HEK293 (cell line): ENCODE measurements at regions not wholly inside any gene's neighbourhood (a gene's known extent, or its start where the extent isn't known, plus 50 kb on each side); places are given as distances from the start of the nearest gene placed in this dataset.

Source experiments
- CTCF ChIP-seq: fragments of 450-650 bp; formaldehyde crosslinking; IDR thresholded peaks from 2 replicates; pipeline ENCODE4 v1.5.1; 2016; ENCODE audit warnings: missing biosample characterization, missing genetic modification characterization
- EGR2 ChIP-seq: fragments of 450-650 bp; formaldehyde crosslinking; IDR thresholded peaks from 2 replicates; pipeline ENCODE4 v1.5.1; 2016; ENCODE audit warnings: low read depth, missing biosample characterization, missing genetic modification characterization
- GLI4 ChIP-seq: fragments of 450-650 bp; formaldehyde crosslinking; IDR thresholded peaks from 2 replicates; pipeline ENCODE4 v1.5.1; 2016; ENCODE audit warnings: missing biosample characterization, missing genetic modification characterization
- HOXD13 ChIP-seq: sonication (generic); formaldehyde crosslinking; IDR thresholded peaks from 2 replicates; pipeline ENCODE4 v1.8.0; 2022; ENCODE audit warnings: missing genetic modification reagents, borderline replicate concordance
- SP2 ChIP-seq: fragments of 450-650 bp; formaldehyde crosslinking; IDR thresholded peaks from 2 replicates; pipeline ENCODE4 v1.5.1; 2016; ENCODE audit warnings: missing biosample characterization, missing genetic modification characterization
- ZNF23 ChIP-seq: fragments of 450-650 bp; formaldehyde crosslinking; IDR thresholded peaks from 2 replicates; pipeline ENCODE4 v1.5.1; 2016; ENCODE audit warnings: missing biosample characterization, missing genetic modification characterization, borderline replicate concordance
- ZNF24 ChIP-seq: fragments of 450-650 bp; formaldehyde crosslinking; IDR thresholded peaks from 2 replicates; pipeline ENCODE4 v1.5.1; 2016; ENCODE audit warnings: missing biosample characterization, missing genetic modification characterization
- ZNF274 ChIP-seq, 2 experiments: fragments of 200-500 bp in 1 of 2; fragments of 450-650 bp in 1 of 2; sonication (Bioruptor generic) in 1 of 2; formaldehyde crosslinking in 1 of 2; IDR thresholded peaks; 2 replicates each; pipeline versions ENCODE4 v1.5.1 to v1.6.1; 2014 to 2016; ENCODE audit warnings: borderline replicate concordance in 1 of 2, inconsistent platforms in 1 of 2, low read length in 1 of 2, missing biosample characterization in 1 of 2, missing genetic modification characterization in 1 of 2
- ZNF747 ChIP-seq: fragments of 450-650 bp; formaldehyde crosslinking; IDR thresholded peaks from 2 replicates; pipeline ENCODE4 v1.5.1; 2016; ENCODE audit warnings: missing biosample characterization, missing genetic modification characterization
- ZNF777 ChIP-seq: fragments of 450-650 bp; formaldehyde crosslinking; IDR thresholded peaks from 2 replicates; pipeline ENCODE4 v1.5.1; 2017; ENCODE audit warnings: missing biosample characterization, missing genetic modification characterization, borderline replicate concordance
- TF ChIP-seq, protein P1 (sequence below): fragments of 450-650 bp; formaldehyde crosslinking; IDR thresholded peaks from 2 replicates; pipeline ENCODE4 v1.5.1; 2016; ENCODE audit warnings: missing biosample characterization, missing genetic modification characterization

DNA sequence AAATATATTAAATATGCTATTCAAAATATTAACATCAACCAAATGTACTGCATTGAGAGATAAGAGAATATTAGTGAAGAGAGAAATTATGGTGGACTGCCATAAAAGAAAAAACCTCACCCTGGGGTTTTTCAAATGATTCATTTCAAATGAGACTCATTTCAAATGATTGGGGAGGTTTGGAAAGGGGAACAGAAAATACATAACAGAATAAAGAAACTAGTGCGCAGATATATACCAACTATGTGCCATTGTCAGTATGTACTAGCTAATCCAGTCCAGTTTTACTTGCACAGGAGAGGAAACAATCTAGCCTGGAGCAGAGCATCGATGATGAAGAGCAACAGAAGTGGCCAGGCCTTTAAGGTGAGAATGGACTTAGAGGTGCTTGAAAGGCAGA is 651.6 kb upstream of the RORB start:
- TF ChIP-seq EGR2 (tag by site-specific recombination), result no peak
- no peak for TF ChIP-seq CTCF (tag by site-specific recombination)
- no peak for TF ChIP-seq SP2
- no peak for TF ChIP-seq ZNF24
- no peak for TF ChIP-seq ZNF777 (tag by site-specific recombination)
- TF ChIP-seq HOXD13 (CRISPR knock-in tag), result no peak
- TF ChIP-seq ZNF747, result no peak
- TF ChIP-seq ZNF274 (IDR thresholded peaks at IDR 0.05; ENCODE audit: low read length), result no peak
- no peak for TF ChIP-seq ZNF274 (tag by site-specific recombination; IDR thresholded peaks at IDR 0.05; ENCODE audit: borderline replicate concordance)
- no peak for TF ChIP-seq GLI4 (tag by site-specific recombination)
- TF ChIP-seq ZNF23, result no peak
- TF ChIP-seq, protein P1, sequence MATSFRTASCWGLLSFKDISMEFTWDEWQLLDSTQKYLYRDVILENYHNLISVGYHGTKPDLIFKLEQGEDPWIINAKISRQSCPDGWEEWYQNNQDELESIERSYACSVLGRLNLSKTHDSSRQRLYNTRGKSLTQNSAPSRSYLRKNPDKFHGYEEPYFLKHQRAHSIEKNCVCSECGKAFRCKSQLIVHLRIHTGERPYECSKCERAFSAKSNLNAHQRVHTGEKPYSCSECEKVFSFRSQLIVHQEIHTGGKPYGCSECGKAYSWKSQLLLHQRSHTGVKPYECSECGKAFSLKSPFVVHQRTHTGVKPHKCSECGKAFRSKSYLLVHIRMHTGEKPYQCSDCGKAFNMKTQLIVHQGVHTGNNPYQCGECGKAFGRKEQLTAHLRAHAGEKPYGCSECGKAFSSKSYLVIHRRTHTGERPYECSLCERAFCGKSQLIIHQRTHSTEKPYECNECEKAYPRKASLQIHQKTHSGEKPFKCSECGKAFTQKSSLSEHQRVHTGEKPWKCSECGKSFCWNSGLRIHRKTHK (tag by site-specific recombination), result no peak
